ENCODE measurements at regions not wholly inside any gene's neighbourhood (a gene's known extent, or its start where the extent isn't known, plus 50 kb on each side); places are given as distances from the start of the nearest gene placed in this dataset.

- intact Hi-C loops (cut with DNase I): no loop called here
- no peaks in the 10 kb centered on the region for H3K4me1 ChIP-seq (ENCODE audit: control insufficient read depth in 2 of 3, insufficient read depth in 2 of 3, low read depth in 1 of 3, low read length in 3 of 3)
- FAIRE-seq (no peak), DNase-seq (no peak)
- H3K36me3 ChIP-seq (ENCODE audit: control insufficient read depth in 2 of 3, insufficient read depth in 3 of 3, low read length in 3 of 3): no peaks in the 10 kb centered on the region
- H3K4me3 ChIP-seq (ENCODE audit: low read length in 3 of 3): no peak overlapping the region
- no peak for TF ChIP-seq CTCF (IDR thresholded peaks at IDR 0.05; ENCODE audit: borderline replicate concordance, extremely low read depth, insufficient read depth)
- H3K27ac ChIP-seq (ENCODE audit: low read depth in 2 of 2, low read length in 2 of 2): no peak overlapping the region
- no peaks in the 10 kb centered on the region for H3K9me3 ChIP-seq (ENCODE audit: control insufficient read depth in 2 of 3, insufficient read depth in 1 of 3, low read length in 3 of 3)
- no peak overlapping the region for H3K9ac ChIP-seq (ENCODE audit: low read length in 3 of 3)
- H3K27me3 ChIP-seq (ENCODE audit: control insufficient read depth, insufficient read depth, low read length): no peaks in the 10 kb centered on the region
These were observed 409.1 kb upstream of the KAZN start for GRCh38 chr1:14189381-14189780.

- Histone ChIP-seq H3K27ac (ENCODE audit: low read depth in 2 of 2, low read length in 2 of 2) (no peak overlapping the region), H3K4me3 (ENCODE audit: low read length in 3 of 3) (no peak overlapping the region), H3K9me3 (ENCODE audit: control insufficient read depth in 2 of 3, insufficient read depth in 1 of 3, low read length in 3 of 3) (no peaks in the 10 kb centered on the region), H3K27me3 (ENCODE audit: control insufficient read depth, insufficient read depth, low read length) (no peaks in the 10 kb centered on the region), H3K9ac (ENCODE audit: low read length in 3 of 3) (no peak overlapping the region), H3K4me1 (ENCODE audit: control insufficient read depth in 2 of 3, insufficient read depth in 2 of 3, low read depth in 1 of 3, low read length in 3 of 3) (no peaks in the 10 kb centered on the region), H3K36me3 (ENCODE audit: control insufficient read depth in 2 of 3, insufficient read depth in 3 of 3, low read length in 3 of 3) (no peaks in the 10 kb centered on the region)
- DNase-seq (peak in 1 of 5 donors; percentile 74), FAIRE-seq (no peak)
- intact Hi-C loops (cut with DNase I): no loop called here
- no peak for TF ChIP-seq CTCF (IDR thresholded peaks at IDR 0.05; ENCODE audit: borderline replicate concordance, extremely low read depth, insufficient read depth)
These were observed 408.0 kb upstream of the KAZN start for GRCh38 chr1:14190508-14190907.

DNA sequence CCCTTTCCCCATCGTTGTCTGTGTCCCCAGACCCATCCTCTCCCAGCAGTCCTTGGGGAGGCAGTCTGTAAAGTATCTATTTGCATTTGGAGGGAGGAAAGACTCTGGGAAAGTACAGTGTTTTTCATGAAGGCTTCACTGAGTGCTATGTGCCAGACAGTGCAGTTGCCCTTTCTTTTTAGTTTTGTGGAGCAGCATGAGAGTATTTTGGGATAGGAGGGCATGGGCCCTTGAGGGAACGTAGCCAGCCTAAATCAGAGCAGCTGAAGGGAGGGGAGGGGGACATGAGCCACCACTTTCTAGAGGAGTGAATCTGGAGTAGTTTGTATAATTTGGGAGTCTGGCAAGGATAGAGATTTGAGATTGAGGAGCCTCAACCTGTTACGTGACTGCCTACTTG lies 404.0 kb upstream of the KAZN start:
- no peaks in the 10 kb centered on the region for H3K36me3 ChIP-seq (ENCODE audit: control insufficient read depth in 2 of 3, insufficient read depth in 3 of 3, low read length in 3 of 3)
- no peak overlapping the region for H3K9ac ChIP-seq (ENCODE audit: low read length in 3 of 3)
- intact Hi-C loops (cut with DNase I): no loop called here
- H3K27ac ChIP-seq (ENCODE audit: low read depth in 2 of 2, low read length in 2 of 2): no peak overlapping the region
- H3K4me3 ChIP-seq (ENCODE audit: low read length in 3 of 3): no peak overlapping the region
- no peaks in the 10 kb centered on the region for H3K9me3 ChIP-seq (ENCODE audit: control insufficient read depth in 2 of 3, insufficient read depth in 1 of 3, low read length in 3 of 3)
- TF ChIP-seq CTCF (IDR thresholded peaks at IDR 0.05; ENCODE audit: borderline replicate concordance, extremely low read depth, insufficient read depth): no peak
- no peak for FAIRE-seq
- DNase-seq: no peak
- no peaks in the 10 kb centered on the region for H3K27me3 ChIP-seq (ENCODE audit: control insufficient read depth, insufficient read depth, low read length)
- H3K4me1 ChIP-seq (ENCODE audit: control insufficient read depth in 2 of 3, insufficient read depth in 2 of 3, low read depth in 1 of 3, low read length in 3 of 3): no peaks in the 10 kb centered on the region

GRCh38 chr1:14205066-14205465 lies 393.4 kb upstream of the KAZN start:
- no peaks in the 10 kb centered on the region for H3K36me3 ChIP-seq (ENCODE audit: control insufficient read depth in 2 of 3, insufficient read depth in 3 of 3, low read length in 3 of 3)
- no peaks in the 10 kb centered on the region for H3K4me1 ChIP-seq (ENCODE audit: control insufficient read depth in 2 of 3, insufficient read depth in 2 of 3, low read depth in 1 of 3, low read length in 3 of 3)
- FAIRE-seq (no peak), DNase-seq (peak in 1 of 5 donors; percentile 6)
- intact Hi-C loops (cut with DNase I): no loop called here
- no peaks in the 10 kb centered on the region for H3K9me3 ChIP-seq (ENCODE audit: control insufficient read depth in 2 of 3, insufficient read depth in 1 of 3, low read length in 3 of 3)
- no peak for TF ChIP-seq CTCF (IDR thresholded peaks at IDR 0.05; ENCODE audit: borderline replicate concordance, extremely low read depth, insufficient read depth)
- H3K27me3 ChIP-seq (ENCODE audit: control insufficient read depth, insufficient read depth, low read length): no peaks in the 10 kb centered on the region
- H3K4me3 ChIP-seq (ENCODE audit: low read length in 3 of 3): no peak overlapping the region
- H3K27ac ChIP-seq (ENCODE audit: low read depth in 2 of 2, low read length in 2 of 2): no peak overlapping the region
- no peak overlapping the region for H3K9ac ChIP-seq (ENCODE audit: low read length in 3 of 3)
